Thyroid gland (tissue), 4 donors: ENCODE measurements at regions not wholly inside any gene's neighbourhood (a gene's known extent, or its start where the extent isn't known, plus 50 kb on each side); places are given as distances from the start of the nearest gene placed in this dataset.

ENCODE experiments used
- DNase-seq, 2 donors: peaks; one replicate each; pipeline ENCODE4 v3.0.0-alpha.2; 2019
- H3K27ac ChIP-seq, 3 donors: fragments of 200-600 bp; sonication (generic); 1 replicate in 2 of 3; 2 replicates in 1 of 3; pipeline ENCODE4 v1.5.1; 2016 to 2019; ENCODE audit warnings: mild to moderate bottlenecking in 1 of 3, moderate library complexity in 1 of 3
- H3K27me3 ChIP-seq: fragments of 200-600 bp; sonication (generic); one replicate; pipeline ENCODE4 v1.5.1; 2019
- H3K36me3 ChIP-seq, 2 donors: fragments of 200-600 bp; sonication (generic); one replicate each; pipeline ENCODE4 v1.5.1; 2016 to 2019
- H3K4me1 ChIP-seq, 2 donors: fragments of 200-600 bp; sonication (generic); one replicate each; pipeline ENCODE4 v1.5.1; 2017 to 2019
- H3K4me3 ChIP-seq, 3 donors: fragments of 200-600 bp; sonication (generic); replicated peaks in 1 of 3; 1 replicate in 2 of 3; 2 replicates in 1 of 3; pipeline ENCODE4 v1.5.1; 2016; ENCODE audit warnings: mild to moderate bottlenecking in 1 of 3
- H3K9me3 ChIP-seq: fragments of 200-600 bp; sonication (generic); one replicate; pipeline ENCODE4 v1.5.1; 2017
- CTCF ChIP-seq, 6 experiments: fragments of 200-600 bp in 3 of 6; fragments of 450-650 bp in 3 of 6; sonication (generic) in 3 of 6; IDR thresholded peaks; one replicate each; pipeline ENCODE4 v1.5.1; 2016 to 2019; ENCODE audit warnings: antibody characterized with exemption in 6 of 6, mild to moderate bottlenecking in 2 of 6, inconsistent platforms in 1 of 6, moderate library complexity in 1 of 6
- POLR2A ChIP-seq, 2 donors: fragments of 450-650 bp; IDR thresholded peaks; one replicate each; pipeline ENCODE4 v1.6.1; 2017; ENCODE audit warnings: antibody characterized with exemption in 2 of 2, mild to moderate bottlenecking in 2 of 2, moderate library complexity in 1 of 2
- WGBS, 2 donors: methylation state at CpG; one replicate each; pipeline ENCODE4 v1.1.5; 2017; 5-methylcytosine and 5-hydroxymethylcytosine counted together
- intact Hi-C: fragments of 100-400 bp; cut with DNase I; formaldehyde crosslinking; loops from one replicate; pipeline ENCODE4 v1.15.1; 2023

- no peak for DNase-seq
- Histone ChIP-seq H3K27ac (no peak overlapping the region), H3K27me3 (no peaks in the 10 kb centered on the region), H3K36me3 (no peaks in the 10 kb centered on the region), H3K9me3 (no peaks in the 10 kb centered on the region), H3K4me1 (no peaks in the 10 kb centered on the region), H3K4me3 (no peak overlapping the region)
- WGBS, 2 donors = 71 to 82% methylated on average over 1 of the region's 1 CpG
- no peak for TF ChIP-seq POLR2A (IDR thresholded peaks at IDR 0.05)
- no peak for TF ChIP-seq CTCF (IDR thresholded peaks at IDR 0.05)
- intact Hi-C loops = no loop called here
These were observed 986.5 kb downstream of the ROBO2 start for GRCh38 chr3:78026318-78026828.

- DNase-seq = no peak
- Histone ChIP-seq H3K27ac (no peak overlapping the region), H3K9me3 (no peaks in the 10 kb centered on the region), H3K27me3 (no peaks in the 10 kb centered on the region), H3K4me3 (no peak overlapping the region), H3K4me1 (peaks cover 0 to 11% of the 10 kb centered on the region in 2 donors), H3K36me3 (no peaks in the 10 kb centered on the region)
- intact Hi-C loops = no loop called here
- 93 to 97% methylated on average over 27 to 29 of the region's 39 CpGs for WGBS, 2 donors
- no peak for TF ChIP-seq POLR2A (IDR thresholded peaks at IDR 0.05)
- no peak for TF ChIP-seq CTCF (IDR thresholded peaks at IDR 0.05)
These were observed 989.9 kb downstream of the ROBO2 start for GRCh38 chr3:78029775-78030174.

GRCh38 chr3:78035131-78035641, 995.3 kb downstream of the ROBO2 start:
- Histone ChIP-seq H3K4me3 (no peak overlapping the region), H3K9me3 (no peaks in the 10 kb centered on the region), H3K36me3 (no peaks in the 10 kb centered on the region), H3K27me3 (no peaks in the 10 kb centered on the region), H3K4me1 (peaks cover 0 to 11% of the 10 kb centered on the region in 2 donors), H3K27ac (no peak overlapping the region)
- no peak for DNase-seq
- no peak for TF ChIP-seq POLR2A (IDR thresholded peaks at IDR 0.05)
- no peak for TF ChIP-seq CTCF (IDR thresholded peaks at IDR 0.05)
- WGBS, 2 donors = 55 to 64% methylated on average over 7 of the region's 7 CpGs
- intact Hi-C loops = no loop called here

- TF ChIP-seq CTCF (IDR thresholded peaks at IDR 0.05) (no peak), POLR2A (IDR thresholded peaks at IDR 0.05) (no peak)
- Histone ChIP-seq H3K36me3 (no peaks in the 10 kb centered on the region), H3K4me1 (no peaks in the 10 kb centered on the region), H3K4me3 (no peak overlapping the region), H3K9me3 (no peaks in the 10 kb centered on the region), H3K27me3 (no peaks in the 10 kb centered on the region), H3K27ac (no peak overlapping the region)
- no peak for DNase-seq
- WGBS, 2 donors = 86 to 87% methylated on average over 1 of the region's 1 CpG
- intact Hi-C loops = no loop called here
These were observed 1001.6 kb downstream of the ROBO2 start for GRCh38 chr3:78041486-78041885.

GRCh38 chr3:78046566-78046965, 1006.7 kb downstream of the ROBO2 start:
- Histone ChIP-seq H3K27ac (no peak overlapping the region), H3K36me3 (no peaks in the 10 kb centered on the region), H3K9me3 (no peaks in the 10 kb centered on the region), H3K27me3 (no peaks in the 10 kb centered on the region), H3K4me3 (no peak overlapping the region), H3K4me1 (no peaks in the 10 kb centered on the region)
- 90 to 96% methylated on average over 6 of the region's 6 CpGs for WGBS, 2 donors
- intact Hi-C loops = no loop called here
- TF ChIP-seq POLR2A (IDR thresholded peaks at IDR 0.05) = no peak
- TF ChIP-seq CTCF (IDR thresholded peaks at IDR 0.05) = no peak
- DNase-seq = no peak
